ENCODE measurements at regions not wholly inside any gene's neighbourhood (a gene's known extent, or its start where the extent isn't known, plus 50 kb on each side); places are given as distances from the start of the nearest gene placed in this dataset.

- TF ChIP-seq, protein P1, sequence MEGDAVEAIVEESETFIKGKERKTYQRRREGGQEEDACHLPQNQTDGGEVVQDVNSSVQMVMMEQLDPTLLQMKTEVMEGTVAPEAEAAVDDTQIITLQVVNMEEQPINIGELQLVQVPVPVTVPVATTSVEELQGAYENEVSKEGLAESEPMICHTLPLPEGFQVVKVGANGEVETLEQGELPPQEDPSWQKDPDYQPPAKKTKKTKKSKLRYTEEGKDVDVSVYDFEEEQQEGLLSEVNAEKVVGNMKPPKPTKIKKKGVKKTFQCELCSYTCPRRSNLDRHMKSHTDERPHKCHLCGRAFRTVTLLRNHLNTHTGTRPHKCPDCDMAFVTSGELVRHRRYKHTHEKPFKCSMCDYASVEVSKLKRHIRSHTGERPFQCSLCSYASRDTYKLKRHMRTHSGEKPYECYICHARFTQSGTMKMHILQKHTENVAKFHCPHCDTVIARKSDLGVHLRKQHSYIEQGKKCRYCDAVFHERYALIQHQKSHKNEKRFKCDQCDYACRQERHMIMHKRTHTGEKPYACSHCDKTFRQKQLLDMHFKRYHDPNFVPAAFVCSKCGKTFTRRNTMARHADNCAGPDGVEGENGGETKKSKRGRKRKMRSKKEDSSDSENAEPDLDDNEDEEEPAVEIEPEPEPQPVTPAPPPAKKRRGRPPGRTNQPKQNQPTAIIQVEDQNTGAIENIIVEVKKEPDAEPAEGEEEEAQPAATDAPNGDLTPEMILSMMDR (IDR thresholded peaks at IDR 0.05) = no peak
- TF ChIP-seq POLR2A (IDR thresholded peaks at IDR 0.05) = no peak
These were observed 141.5 kb upstream of the KCNK2 start for GRCh38 chr1:214941061-214941460.
